Posterior vena cava (tissue), 2 donors: ENCODE measurements at regions not wholly inside any gene's neighbourhood (a gene's known extent, or its start where the extent isn't known, plus 50 kb on each side); places are given as distances from the start of the nearest gene placed in this dataset.

Experiments used
- DNase-seq: peaks from one replicate; pipeline ENCODE4 v3.0.0-alpha.2; 2020; ENCODE audit warnings: low spot score
- intact Hi-C, 2 donors: fragments of 100-400 bp; cut with DNase I; formaldehyde crosslinking; loops; one replicate each; pipeline versions ENCODE4 v1.14.1 to v1.14.2; 2022 to 2023
- donor health status: DM: yes; HTN: yes; CAD: no.
- donor health status: DM: yes; HTN: yes; CAD: no.

DNA sequence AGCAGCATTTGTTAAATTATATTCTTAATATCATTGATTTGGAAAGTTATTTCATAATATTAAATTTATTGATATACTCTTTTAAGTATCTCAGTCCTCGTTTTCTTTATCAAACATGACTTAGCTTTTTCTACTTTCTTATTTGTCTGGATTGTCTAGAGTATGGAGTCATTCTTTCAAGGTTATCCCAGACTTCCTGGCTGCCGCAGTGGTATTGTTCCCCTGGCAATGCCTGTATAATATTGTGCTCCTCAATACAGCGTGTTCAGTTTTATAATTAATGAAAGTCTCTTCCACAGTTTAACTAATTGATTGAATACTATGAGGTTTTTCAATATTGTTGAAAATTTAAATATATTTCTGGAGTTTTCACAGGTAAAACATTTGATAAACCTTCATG is 310.9 kb downstream of the ANKRD50 start:
- intact Hi-C loops: no loop called here

DNA sequence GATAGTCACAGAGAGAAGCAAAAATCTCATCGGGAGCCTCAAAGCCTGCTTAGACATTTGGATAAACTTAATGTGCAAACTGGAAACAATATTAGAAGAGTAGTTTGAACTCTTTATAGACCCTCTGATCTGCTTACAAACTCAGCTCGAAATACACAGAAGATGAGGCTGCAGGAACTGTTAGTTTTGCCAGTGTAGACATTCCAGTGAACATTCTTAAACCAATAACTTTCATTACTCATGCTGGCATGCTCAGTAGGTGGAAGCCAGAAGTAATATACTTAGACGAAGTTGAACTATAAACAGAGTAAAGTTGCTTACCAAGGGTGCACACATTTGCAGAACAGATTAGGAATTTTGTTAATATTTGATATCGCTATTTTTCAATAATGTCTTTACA is 303.5 kb downstream of the ANKRD50 start:
- no peak for DNase-seq
- intact Hi-C loops: no loop called here

More for the DNA sequence above, 310.9 kb downstream of the ANKRD50 start:
- no peak for DNase-seq

DNA sequence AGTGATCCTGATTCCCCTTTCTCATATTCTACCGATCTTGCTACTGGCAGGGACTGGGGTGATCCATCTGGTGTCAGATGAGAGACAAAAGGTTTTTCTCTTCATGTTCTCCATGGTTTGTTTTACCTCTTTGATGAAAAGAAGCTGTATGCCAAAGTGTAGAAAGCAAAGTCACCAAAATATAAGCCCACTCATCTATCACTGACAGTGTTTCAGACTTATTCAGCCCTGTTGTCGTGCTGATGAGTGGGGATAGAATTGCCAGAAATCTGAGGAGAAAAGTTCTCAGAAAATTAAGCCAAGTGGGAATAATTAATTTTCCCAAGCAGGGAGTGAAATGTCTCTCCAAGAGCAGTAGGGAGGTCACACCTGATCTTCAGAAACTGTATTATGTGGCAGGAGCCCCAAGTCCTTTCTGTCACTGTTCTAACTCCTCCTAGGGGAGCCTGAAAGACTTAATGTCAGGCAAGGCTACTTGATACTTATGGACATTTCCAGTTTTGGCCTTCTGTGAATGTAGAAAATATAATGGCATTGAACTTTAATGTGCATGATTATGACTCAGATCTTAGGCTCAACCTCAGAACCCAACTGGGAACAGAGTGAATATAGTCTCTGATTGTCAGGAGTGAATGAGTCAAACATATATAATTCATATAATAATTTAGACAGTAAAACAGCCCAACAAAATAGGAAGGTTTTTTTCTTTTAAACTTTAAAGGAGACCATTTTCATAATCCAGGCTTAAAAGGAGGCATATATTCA is 298.1 kb downstream of the ANKRD50 start:
- intact Hi-C loops: no loop called here
- no peak for DNase-seq

DNA sequence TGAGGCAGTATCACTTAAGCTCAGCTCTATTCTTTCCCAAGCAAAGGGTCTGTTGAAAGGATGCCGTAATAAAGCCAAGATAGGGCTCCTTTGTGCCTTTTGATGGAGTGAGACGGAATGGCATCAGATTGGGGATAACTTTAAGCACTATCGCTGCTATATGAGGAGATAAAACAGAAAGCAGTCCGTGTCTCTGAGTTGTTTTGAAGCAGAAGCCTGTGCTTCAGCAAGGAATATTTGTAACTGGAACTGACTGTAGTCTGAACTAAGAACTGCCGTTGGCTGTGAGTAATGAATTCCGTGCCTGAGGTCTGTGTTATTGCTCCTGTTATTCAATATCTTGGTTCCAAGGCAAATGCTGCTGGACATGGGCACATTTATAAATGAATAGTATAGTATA is 297.4 kb downstream of the ANKRD50 start:
- intact Hi-C loops: no loop called here

DNA sequence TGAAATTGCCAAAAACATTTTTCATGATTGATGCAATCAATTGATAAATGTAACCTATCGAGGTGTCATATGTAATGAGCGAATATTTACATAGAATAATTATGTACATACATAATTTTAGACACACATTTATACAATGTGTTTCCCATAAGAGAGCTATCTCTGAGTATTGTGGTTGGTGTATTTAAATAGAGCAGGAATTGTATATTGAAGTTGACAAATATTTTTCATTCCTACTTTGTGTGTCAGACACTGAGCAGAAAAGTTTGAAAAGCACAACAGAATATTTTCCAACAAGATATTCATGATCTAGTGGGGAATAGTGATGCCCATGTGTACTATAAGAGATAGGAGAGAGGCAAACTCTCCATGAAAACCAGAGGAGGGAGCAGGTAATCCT is 295.2 kb downstream of the ANKRD50 start:
- no peak for DNase-seq
- intact Hi-C loops: no loop called here

More for the DNA sequence above, 297.4 kb downstream of the ANKRD50 start:
- no peak for DNase-seq

DNA sequence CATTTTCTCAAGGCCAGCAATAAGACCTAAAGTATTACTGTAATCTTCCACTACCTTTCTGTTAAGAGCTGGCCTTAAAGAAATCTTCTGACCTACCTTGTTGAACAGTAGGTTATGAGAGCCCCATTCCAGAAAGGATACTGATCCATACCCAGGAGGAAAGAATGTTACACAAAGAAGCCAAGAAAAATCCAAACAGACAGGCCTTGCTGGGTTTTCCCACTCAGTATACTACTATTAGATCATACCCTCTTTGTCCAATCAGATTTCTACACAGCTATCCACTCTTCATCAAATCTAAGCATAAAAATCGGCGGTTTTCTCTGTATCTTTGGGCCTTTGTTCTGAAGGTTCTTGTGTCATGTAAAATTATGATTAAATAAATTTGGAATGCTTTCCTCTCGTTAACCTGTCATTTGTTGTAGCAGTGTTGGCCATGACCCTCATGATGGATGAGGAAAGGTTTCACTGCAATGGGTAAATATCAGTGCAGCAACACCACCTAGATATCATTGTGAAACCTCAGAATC is 292.3 kb downstream of the ANKRD50 start:
- intact Hi-C loops: no loop called here
- no peak for DNase-seq

DNA sequence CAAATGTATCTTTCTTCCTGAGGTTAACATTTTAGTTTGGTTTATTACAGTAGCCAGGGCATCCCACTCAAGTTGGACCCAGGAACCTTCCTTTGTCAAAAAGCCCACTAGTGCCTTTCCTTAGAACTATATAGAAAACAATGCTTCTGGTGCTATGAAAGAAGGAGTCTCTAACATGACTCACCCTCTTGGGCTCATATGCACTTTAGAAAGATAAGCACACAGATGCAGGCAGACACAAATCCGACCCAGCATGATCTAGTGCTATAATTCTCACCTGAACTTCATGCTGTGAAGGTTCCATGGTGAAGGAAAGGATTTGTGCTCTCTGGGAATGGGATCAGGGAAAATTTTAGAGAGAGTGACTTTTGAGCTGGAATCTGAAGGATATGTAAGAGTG is 289.4 kb downstream of the ANKRD50 start:
- DNase-seq: no peak
- intact Hi-C loops: no loop called here

DNA sequence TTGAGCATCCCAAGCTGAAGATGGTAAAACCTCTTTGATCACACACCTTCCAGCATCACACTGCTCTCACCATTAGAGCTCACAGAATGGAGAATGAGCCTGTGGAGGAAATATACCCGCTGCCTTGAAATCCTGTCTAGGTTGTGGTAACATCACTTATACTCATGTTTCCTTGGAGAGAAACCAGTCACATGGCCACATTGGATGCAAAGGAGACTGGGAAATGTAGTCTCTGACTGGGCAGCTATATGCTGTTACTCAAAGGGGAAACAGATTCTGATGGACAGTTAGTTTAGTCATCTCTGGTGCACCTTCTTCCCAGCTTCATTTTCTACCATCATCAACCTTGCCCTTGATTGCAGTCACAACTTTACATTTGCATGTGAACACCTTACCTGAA is 286.3 kb downstream of the ANKRD50 start:
- DNase-seq: no peak
- intact Hi-C loops: no loop called here

DNA sequence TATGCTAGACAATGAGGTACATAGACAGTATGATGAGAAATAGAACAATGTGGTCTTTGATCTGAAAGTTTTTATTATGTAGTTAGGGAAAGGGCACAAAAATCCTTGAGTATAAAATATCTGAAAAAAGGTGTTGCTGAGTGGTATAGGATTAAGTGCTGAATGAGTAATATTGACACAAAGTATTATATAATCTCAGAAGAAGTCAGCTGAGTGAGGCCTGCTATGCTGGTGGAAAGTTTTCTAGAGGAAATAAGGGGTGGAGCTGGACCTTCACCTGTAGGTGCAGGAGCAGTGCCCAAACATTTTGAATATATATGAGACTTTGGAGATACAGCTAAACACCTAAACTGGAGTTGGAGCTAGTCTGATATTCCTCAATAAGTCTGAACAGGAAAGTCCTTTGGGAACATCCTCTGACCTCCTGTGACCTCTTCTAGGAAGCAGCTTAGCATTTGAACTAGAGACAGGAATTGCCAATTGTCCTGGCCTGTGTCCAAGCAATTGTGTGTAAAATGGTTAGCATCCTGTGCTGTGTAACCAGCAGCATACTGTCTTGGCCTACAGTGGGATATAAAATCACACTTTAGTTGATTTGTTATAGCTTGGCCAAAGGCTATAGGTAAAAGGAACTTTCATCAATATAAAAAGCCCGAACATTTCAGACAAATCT is 285.3 kb downstream of the ANKRD50 start:
- no peak for DNase-seq
- intact Hi-C loops: no loop called here

DNA sequence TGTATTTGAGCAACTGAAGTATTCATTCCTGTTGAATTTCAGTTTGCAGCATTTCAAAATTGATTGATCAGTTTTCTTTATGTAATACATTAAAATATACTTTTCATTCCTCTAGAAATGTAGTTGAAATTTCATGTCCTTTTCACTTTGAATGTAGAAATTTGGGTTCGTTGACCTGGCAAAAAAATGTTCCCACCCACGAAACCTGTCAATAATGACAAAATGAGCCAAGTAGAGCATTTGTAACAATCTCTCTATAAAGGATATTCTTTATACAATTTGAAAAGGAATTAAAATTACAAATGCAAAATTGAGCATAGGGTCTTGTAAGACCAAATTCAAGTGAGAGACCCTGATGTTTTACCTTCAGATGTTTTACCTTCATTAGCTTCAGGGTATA is 283.9 kb downstream of the ANKRD50 start:
- intact Hi-C loops: no loop called here
- DNase-seq: no peak

DNA sequence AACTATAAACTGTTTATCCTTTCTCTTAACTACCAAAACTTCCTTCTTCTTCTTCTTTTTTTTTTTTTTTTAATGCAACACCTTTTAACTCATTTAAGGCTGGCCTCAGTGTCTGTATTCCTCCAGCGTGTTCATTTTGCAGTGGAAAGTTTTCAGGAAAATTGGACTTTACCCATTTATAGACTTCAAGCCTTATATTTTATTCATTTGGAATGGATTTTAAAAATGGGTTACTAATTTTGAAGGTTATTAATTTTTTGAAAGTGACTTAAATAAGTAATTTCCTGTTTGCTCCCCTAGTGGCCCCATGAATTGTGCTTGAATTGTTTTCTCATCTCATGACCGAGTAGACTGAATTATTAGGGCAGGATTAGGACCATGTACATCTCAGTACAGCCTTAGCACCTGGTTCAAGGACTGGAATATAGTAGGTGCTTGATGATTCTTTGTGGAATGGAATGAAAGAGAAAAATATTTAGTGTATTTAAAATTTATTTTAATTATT is 282.7 kb downstream of the ANKRD50 start:
- intact Hi-C loops: no loop called here
- no peak for DNase-seq

DNA sequence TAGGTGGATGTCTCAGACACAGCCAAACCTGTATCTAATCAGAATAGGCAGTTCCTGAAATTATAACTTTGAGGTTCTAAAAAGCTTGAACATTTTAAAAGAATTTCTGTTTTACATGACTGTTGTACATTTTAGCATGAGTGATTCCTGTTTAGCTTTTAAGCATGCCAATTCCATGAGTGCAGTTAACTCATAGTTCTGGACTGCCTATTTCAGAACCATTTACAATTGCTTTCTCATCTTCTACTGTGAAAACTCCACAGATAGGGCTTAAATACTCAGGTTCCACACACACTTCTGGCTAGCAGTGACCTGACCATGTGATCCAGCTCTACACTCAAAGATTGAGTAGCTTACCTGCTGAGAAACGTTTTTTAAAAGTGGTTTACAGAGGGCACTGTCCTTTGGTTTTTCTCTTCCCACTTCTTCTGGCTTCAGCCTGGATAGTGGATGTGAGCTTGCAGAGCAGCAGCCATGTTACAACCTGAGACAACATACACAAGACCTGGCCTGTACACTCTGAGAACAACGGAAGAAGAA is 280.8 kb downstream of the ANKRD50 start:
- no peak for DNase-seq
- intact Hi-C loops: no loop called here

DNA sequence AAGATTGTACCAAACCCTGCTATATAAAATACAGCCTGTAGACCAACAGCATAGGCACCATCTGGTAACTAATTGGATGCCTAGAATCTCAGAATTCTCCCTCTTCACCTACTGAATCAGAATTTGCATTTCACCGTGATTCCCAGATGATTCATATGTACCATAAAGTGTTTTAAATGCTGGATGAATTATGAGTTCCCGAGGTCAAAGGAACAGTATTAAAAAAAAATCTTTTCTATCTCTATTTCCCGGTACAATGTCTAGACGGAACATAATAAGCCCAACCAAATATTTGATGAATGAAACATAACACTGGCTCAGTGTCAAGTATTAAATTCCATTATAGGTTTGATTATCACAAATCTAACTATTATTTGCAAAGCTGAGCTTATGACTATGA is 280.0 kb downstream of the ANKRD50 start:
- intact Hi-C loops: no loop called here

DNA sequence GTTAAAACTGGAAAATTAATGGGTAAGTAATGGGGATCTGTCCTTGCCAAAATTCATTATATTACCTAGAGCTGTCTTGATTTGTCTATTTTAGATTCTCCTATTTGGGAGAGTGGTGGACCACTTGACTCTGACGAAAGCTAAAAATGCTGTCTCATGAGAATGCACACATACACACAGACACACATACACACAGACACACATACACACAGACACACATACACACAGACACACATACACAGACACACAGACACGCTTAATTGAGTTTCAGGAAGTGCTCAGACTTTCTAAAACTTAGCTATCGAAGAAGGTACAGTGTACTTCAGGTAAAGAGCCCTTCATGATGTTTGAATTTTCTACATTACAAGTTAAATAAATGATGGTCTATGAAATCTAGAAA is 279.5 kb downstream of the ANKRD50 start:
- intact Hi-C loops: no loop called here
- DNase-seq: no peak

More for the DNA sequence above, 280.0 kb downstream of the ANKRD50 start:
- DNase-seq: no peak

DNA sequence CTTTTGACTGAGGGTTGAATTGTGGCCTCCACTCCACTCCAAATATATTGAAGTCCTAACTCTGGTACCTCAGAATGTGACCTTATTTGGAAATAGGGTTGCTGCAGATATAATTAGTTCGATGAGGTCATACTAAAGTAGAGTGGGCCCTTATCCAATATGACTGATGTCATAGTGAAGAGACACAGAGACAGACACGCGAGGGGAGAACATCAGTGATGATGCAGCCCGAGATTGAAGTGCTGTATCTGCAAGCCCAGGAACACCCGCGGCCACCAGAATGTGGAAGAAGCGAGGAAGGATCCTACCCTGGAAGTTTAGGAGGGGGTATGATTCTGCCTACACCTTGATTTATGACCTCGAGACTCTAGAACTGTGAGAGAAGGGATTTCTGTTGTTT is 279.0 kb downstream of the ANKRD50 start:
- no peak for DNase-seq

DNA sequence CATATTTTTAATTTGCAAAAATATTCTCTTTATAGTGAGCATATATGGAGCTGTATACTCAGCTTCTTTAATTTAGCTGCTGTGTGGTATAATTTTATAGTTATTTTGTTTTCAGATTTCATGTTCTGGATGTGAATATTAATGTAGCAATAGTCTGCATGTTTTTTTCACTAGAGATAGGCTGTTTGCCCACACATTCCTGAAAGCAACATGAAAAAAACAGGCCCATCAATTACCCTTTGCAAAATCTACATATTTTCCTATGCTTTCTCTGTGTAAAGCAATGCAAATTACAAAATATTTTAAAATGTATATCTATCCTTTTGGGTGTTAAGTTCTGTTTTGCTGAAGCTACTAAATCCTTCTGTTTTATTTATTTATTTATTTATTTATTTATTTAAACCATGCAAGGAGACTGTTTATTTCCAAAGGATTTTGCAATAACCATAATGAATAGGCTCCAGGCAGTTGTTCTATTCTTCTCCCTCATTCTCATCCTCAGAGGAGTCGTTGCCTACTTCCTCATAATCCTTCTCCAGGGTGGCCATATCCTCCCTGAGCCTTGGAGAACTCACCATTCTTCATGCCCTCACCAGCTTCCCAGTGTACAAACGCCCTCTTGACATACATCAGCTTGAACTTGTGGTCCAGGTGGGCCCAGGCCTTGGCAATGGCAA is 277.1 kb downstream of the ANKRD50 start:
- intact Hi-C loops: no loop called here

More for the DNA sequence above, 279.0 kb downstream of the ANKRD50 start:
- intact Hi-C loops: no loop called here

DNA sequence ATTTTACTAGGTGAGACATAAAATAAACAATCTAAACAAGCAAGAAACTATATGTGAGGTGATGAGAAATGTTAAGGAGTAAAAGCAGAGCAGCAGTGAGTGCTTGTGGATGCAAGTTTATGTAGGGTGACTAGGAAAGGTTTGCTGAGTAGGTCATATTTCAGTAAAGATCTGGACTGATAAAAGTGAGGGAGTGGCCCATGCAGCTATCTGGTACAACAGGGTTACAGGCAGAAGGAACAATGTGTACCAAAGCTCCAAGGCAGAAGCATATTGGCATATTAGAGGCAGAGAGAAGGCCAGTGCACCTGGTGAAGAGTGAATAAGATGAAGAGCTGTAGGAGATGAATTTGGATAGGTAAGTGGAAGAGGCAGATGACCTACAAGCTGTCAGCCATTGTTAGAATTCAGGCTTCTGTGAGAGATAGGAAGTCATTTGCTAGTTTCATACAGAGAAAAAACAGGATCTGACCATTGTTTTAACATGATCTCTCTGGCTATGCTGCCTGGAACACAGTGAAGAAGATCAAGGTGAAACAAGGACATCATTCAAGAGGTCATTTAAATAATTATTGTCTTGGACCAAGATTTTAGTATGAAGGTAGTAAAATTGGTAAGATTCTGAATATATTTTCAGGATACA is 274.6 kb downstream of the ANKRD50 start:
- DNase-seq: no peak
- intact Hi-C loops: no loop called here

More for the DNA sequence above, 277.1 kb downstream of the ANKRD50 start:
- DNase-seq: no peak

DNA sequence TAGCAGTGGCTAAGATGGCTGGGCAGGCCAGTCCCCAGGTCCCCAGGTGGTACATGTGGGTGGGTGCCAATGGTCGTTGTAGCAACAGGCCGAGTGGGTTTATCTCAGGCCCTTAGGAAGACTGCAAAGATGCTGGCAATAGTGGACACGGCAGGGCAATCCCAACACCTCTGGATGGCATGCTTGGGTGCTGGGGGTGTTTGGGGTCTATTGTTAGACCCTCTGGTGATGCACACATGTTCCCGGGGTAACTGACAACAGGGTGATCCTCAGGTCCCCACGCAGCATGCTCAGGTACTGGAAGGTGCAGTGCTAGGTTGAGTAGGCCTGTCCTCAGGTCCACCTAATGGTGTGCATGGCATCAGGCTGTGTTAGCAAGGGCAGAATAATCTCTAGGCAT is 267.5 kb downstream of the ANKRD50 start:
- no peak for DNase-seq
- intact Hi-C loops: loop anchor here in 1 of 2 donors (10.0 kb wide), 1 partner anchor 840 kb away; no protein-coding TSS in a partner anchor

DNA sequence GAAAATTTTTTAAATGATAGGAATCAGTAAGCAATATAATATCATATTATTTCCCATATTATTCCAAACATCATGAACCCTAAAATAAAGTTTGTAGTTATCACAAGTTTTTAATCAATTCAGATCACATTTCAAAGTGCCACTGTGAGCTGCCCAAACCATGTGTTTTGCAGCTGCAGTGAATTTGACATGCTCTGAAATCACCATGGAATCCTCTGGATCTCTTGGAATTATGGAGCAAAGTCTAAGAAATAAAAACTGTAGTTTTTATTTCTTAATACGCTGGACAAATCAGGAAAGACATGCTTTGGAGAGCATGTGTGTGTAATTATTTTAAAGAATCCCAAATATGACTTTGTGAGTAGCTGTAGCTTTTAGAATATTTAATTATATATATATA is 262.7 kb downstream of the ANKRD50 start:
- no peak for DNase-seq
- intact Hi-C loops: loop anchor here in 1 of 2 donors (10.0 kb wide), 1 partner anchor 845 kb away; no protein-coding TSS in a partner anchor
